Breast epithelium (tissue), 4 donors: ENCODE measurements at regions not wholly inside any gene's neighbourhood (a gene's known extent, or its start where the extent isn't known, plus 50 kb on each side); places are given as distances from the start of the nearest gene placed in this dataset.

ENCODE experiments used
- DNase-seq, 2 donors: peaks; one replicate each; pipeline ENCODE4 v3.0.0-alpha.2; 2019; ENCODE audit warnings: low spot score in 2 of 2
- H3K27ac ChIP-seq, 2 donors: fragments of 200-600 bp; sonication (generic) in 1 of 2; one replicate each; pipeline ENCODE4 v1.5.1; 2016 to 2019; ENCODE audit warnings: mild to moderate bottlenecking in 1 of 2
- H3K27me3 ChIP-seq, 2 donors: fragments of 200-600 bp; sonication (generic) in 1 of 2; one replicate each; pipeline versions ENCODE4 v1.5.1 to v1.6.0; 2017 to 2019; ENCODE audit warnings: control low read depth in 1 of 2, mild to moderate bottlenecking in 1 of 2
- H3K36me3 ChIP-seq: fragments of 200-600 bp; one replicate; pipeline ENCODE4 v1.5.1; 2019
- H3K4me1 ChIP-seq, 2 donors: fragments of 200-600 bp; sonication (generic); one replicate each; pipeline ENCODE4 v1.5.1; 2016 to 2019; ENCODE audit warnings: control low read depth in 1 of 2
- H3K4me3 ChIP-seq, 3 donors: fragments of 200-600 bp; sonication (generic); 1 replicate in 2 of 3; 2 replicates in 1 of 3; pipeline ENCODE4 v1.5.1; 2016 to 2019; ENCODE audit warnings: mild to moderate bottlenecking in 3 of 3, moderate library complexity in 2 of 3
- H3K9me3 ChIP-seq, 2 donors: fragments of 200-600 bp; sonication (generic) in 1 of 2; one replicate each; pipeline ENCODE4 v1.5.1; 2016 to 2019; ENCODE audit warnings: control low read depth in 1 of 2
- POLR2A ChIP-seq: fragments of 450-650 bp; IDR thresholded peaks from one replicate; pipeline ENCODE4 v1.6.1; 2016; ENCODE audit warnings: antibody characterized with exemption, mild to moderate bottlenecking, moderate library complexity
- POLR2AphosphoS5 ChIP-seq, 3 donors: sonication (generic); formaldehyde crosslinking; IDR thresholded peaks; one replicate each; pipeline ENCODE4 v1.6.1; 2017; ENCODE audit warnings: antibody characterized with exemption in 3 of 3
- intact Hi-C: fragments of 100-400 bp; cut with DNase I; formaldehyde crosslinking; loops from one replicate; pipeline ENCODE4 v1.15.1; 2023; ENCODE audit warnings: low total_unique reads
- TF ChIP-seq, protein P1 (sequence below), 3 donors: fragments of 450-650 bp; IDR thresholded peaks; one replicate each; pipeline ENCODE4 v1.5.1; 2016 to 2017; ENCODE audit warnings: antibody characterized with exemption in 3 of 3, mild to moderate bottlenecking in 3 of 3, moderate library complexity in 3 of 3

DNA sequence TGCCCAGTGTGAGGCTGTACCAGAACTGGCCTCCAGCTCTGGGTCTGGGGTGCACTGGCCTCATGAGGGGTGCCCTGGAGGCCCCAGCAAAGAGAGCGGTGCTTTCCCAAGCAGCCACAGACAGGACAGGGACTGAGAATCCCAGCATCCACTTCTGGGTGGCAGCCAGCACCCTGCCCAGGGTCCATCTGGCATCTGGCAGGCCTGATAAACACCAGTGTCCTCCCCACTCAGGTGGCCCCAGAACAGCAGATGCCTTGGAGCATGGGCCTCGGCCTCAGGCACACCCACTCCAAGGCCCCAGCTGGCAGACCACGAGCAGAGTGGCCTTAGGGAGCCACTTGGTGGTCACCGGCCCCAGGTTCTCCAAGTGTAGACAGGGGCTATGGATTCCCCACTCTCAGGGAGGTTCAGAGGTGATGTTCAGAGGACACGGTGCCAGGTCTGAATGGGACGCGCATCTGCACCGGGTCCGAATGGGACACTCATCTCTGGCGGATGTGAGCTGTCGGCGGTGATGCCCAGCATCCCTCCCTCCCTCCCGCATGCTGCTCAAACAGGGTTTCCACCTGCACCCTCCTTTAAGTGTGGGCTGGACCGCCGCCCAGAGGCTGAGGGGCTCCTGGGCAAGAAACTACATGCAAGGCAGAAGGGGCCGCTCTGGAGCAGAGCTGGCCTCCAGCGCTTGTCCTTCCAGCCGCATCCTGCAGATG lies 82.2 kb upstream of the GPC1 start:
- no peak overlapping the region for H3K4me3 ChIP-seq
- intact Hi-C loops: no loop called here
- no peaks in the 10 kb centered on the region for H3K36me3 ChIP-seq
- H3K4me1 ChIP-seq: no peaks in the 10 kb centered on the region
- peaks cover 0 to 27% of the 10 kb centered on the region in 2 donors for H3K27me3 ChIP-seq
- DNase-seq: no peak
- no peaks in the 10 kb centered on the region for H3K9me3 ChIP-seq
- no peak overlapping the region for H3K27ac ChIP-seq
- no peak for TF ChIP-seq POLR2A

DNA sequence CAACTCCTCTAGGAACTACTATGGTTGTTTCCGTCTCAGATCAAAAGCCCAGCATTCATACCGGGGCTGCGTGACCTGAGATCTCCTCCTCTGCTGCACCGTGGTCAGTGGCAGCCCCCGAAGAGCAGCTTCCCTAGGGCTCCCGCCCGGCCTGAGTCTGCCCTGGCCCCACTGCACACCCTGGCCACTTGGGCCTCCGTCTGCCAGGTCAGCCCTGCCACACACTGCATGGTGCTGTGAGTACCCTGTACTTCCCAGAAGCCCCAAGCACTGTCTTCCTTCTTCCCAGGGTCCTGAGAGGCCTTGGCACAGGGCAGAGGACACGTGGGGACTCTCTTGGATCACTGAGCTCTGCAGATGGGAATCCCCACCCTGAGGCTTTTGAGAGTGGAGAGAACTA lies 81.5 kb upstream of the GPC1 start:
- no peak for DNase-seq
- no peaks in the 10 kb centered on the region for H3K4me1 ChIP-seq
- no peaks in the 10 kb centered on the region for H3K36me3 ChIP-seq
- intact Hi-C loops: no loop called here
- no peak overlapping the region for H3K27ac ChIP-seq
- TF ChIP-seq, protein P1, sequence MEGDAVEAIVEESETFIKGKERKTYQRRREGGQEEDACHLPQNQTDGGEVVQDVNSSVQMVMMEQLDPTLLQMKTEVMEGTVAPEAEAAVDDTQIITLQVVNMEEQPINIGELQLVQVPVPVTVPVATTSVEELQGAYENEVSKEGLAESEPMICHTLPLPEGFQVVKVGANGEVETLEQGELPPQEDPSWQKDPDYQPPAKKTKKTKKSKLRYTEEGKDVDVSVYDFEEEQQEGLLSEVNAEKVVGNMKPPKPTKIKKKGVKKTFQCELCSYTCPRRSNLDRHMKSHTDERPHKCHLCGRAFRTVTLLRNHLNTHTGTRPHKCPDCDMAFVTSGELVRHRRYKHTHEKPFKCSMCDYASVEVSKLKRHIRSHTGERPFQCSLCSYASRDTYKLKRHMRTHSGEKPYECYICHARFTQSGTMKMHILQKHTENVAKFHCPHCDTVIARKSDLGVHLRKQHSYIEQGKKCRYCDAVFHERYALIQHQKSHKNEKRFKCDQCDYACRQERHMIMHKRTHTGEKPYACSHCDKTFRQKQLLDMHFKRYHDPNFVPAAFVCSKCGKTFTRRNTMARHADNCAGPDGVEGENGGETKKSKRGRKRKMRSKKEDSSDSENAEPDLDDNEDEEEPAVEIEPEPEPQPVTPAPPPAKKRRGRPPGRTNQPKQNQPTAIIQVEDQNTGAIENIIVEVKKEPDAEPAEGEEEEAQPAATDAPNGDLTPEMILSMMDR (IDR thresholded peaks at IDR 0.05): no peak
- TF ChIP-seq POLR2A (no peak), POLR2AphosphoS5 (IDR thresholded peaks at IDR 0.05) (no peak)
- H3K4me3 ChIP-seq: no peak overlapping the region
- peaks cover 0 to 25% of the 10 kb centered on the region in 2 donors for H3K27me3 ChIP-seq
- no peaks in the 10 kb centered on the region for H3K9me3 ChIP-seq

DNA sequence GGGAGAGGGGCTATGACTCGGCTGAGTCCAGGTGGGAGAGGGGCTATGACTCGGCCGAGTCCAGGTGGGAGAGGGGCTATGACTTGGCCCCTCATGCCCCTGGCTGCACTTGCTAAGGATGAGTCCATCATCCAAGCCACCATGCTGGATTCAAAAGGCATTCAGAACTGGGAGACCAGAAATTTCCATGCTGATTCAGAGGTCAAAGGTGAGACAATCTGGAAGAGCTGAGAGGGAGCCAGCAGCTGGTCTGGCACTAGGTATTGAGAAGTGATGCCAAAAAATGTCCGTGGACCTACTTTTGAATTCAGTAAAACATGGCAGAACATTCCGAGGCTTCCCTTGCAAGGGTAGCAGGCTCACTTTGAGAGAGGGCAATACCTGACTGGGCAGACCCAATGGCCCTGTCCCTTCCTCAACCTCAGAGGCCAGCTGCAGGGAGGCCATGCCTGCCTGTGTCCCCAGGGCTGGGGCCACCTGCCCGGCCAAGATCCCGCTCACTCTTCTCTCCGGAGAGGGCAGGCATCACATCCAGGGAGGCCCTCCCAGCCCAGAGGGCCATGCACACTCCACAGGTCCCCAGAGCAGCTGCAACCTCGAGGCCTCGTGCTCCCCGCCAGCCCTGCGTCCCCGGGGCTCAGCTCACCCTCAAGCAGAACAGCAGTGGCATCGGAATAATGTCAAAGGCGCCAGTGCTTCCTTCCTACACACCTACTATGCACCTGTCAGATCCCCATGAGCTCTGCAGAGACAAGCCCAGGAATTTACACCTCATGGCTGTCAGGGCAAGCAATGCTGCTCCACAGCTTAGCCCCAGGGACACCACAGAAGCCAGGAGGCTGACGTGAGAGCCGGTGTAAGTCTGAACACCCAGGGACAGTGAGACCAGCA lies 80.2 kb upstream of the GPC1 start:
- TF ChIP-seq POLR2AphosphoS5 (IDR thresholded peaks at IDR 0.05): no peak
- no peak for TF ChIP-seq POLR2A
- TF ChIP-seq, protein P1 (IDR thresholded peaks at IDR 0.05): no peak
- no peak overlapping the region for H3K4me3 ChIP-seq
- H3K4me1 ChIP-seq: no peaks in the 10 kb centered on the region
- H3K36me3 ChIP-seq: no peaks in the 10 kb centered on the region
- H3K9me3 ChIP-seq: peaks cover 7 to 12% of the 10 kb centered on the region in 2 donors
- intact Hi-C loops: no loop called here
- peaks cover 0 to 19% of the 10 kb centered on the region in 2 donors for H3K27me3 ChIP-seq
- no peak overlapping the region for H3K27ac ChIP-seq
- no peak for DNase-seq

DNA sequence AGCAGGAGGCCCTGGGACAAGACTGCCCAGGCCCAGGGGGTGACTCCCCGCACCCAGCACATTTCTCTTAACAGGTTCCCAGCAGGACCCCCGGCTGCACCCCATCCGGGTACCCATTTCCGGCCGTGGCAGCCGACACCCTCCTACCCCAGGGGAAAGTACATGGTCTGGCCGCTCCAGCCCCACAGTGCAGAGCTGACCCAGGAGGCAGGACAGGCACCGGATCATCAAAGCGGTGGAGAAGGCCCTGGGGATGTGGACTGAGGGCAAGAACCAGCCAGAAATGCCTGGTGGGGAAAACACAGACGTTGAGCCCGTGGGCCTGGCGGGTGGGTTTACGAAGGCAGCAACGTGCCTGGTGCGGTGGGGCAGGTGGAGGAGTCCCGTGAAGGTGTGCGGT lies 79.5 kb upstream of the GPC1 start:
- TF ChIP-seq, protein P1 (IDR thresholded peaks at IDR 0.05): no peak
- H3K4me3 ChIP-seq: no peak overlapping the region
- H3K4me1 ChIP-seq: no peaks in the 10 kb centered on the region
- intact Hi-C loops: no loop called here
- DNase-seq: no peak
- peaks cover 0 to 14% of the 10 kb centered on the region in 2 donors for H3K27me3 ChIP-seq
- no peaks in the 10 kb centered on the region for H3K36me3 ChIP-seq
- H3K9me3 ChIP-seq: peaks cover 11 to 19% of the 10 kb centered on the region in 2 donors
- H3K27ac ChIP-seq: no peak overlapping the region

DNA sequence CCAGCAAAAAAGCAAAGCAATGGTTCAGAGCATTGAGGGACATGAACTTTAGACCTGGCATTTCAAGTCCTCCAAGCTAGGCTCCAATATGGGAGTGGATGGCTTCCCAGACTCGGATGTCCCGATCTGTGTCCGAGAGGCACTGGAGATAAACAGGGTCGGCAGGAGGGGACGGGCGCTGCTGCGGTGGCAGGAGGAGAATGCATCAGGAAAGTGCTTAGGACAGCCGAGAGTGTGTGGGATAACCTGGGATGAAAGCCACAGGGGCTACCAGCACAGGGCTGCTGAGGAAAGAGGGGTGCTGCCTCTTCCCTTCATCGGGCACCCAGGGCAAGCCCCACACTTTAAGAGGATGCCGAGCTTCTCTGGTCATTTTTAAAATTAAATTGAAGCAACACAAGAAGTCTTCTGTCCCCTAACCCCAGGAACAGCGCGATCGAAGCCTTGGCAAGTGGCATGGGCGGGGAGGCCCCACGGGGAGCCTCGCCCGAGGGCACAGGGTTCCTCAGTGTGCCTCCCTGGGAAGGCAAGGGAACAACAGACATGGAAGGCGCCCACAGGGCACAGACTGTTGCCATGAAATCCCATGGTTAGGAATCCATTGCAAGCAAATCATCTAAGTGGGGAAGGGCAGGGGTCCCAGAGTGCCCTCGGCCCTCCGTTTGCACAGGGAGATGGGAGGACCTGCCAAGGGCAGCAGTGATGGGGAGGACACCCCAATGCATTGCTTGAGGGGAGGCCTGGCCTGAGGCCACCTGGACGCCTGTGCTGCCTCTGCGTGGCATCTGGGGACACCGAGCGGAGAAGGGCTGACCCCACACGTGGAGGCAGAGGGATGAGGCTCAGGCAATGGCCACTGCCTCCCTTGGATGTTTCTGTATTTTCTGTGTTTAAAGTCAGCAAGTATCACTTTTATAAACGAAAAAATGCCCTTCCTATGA lies 78.5 kb upstream of the GPC1 start:
- H3K36me3 ChIP-seq: no peaks in the 10 kb centered on the region
- TF ChIP-seq POLR2AphosphoS5 (IDR thresholded peaks at IDR 0.05) (no peak), POLR2A (no peak)
- TF ChIP-seq, protein P1 (IDR thresholded peaks at IDR 0.05): no peak
- H3K27me3 ChIP-seq: peaks cover 0 to 12% of the 10 kb centered on the region in 2 donors
- peaks cover 19 to 28% of the 10 kb centered on the region in 2 donors for H3K9me3 ChIP-seq
- DNase-seq: no peak
- intact Hi-C loops: no loop called here
- H3K4me1 ChIP-seq: no peaks in the 10 kb centered on the region
- no peak overlapping the region for H3K27ac ChIP-seq
- no peak overlapping the region for H3K4me3 ChIP-seq
